ENCODE measurements at regions not wholly inside any gene's neighbourhood (a gene's known extent, or its start where the extent isn't known, plus 50 kb on each side); places are given as distances from the start of the nearest gene placed in this dataset.
"Not testable (repeated sequence)": the region's sequence is repeated elsewhere in the genome, so short reads cannot be mapped to it uniquely, and the experiment has no call there.

DNA sequence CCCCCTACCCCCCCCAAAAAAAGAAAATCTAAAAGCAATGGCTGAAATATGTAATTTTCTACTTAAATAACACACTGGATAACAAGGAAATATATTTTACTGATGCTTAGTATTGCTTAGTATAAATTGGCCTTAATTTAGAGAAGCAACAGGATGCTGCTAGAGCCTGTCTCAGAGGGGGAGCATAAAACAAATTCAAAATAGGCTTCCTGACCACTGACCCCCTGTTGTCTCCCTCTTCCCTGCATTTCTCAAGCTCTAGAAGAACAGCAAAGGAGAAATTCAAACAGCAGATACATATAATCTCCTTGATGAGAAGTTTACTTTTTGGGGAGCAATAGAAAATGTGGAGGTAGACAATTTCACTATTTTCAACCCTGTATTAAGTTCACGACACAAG lies 631.1 kb upstream of the GJE1 start:
- no peak for DNase-seq (ENCODE audit: low read depth in 2 of 2)

- no peak for DNase-seq (ENCODE audit: low read depth in 2 of 2)
Observed at GRCh38 chr6:141498977-141499376, 633.7 kb upstream of the GJE1 start.

DNA sequence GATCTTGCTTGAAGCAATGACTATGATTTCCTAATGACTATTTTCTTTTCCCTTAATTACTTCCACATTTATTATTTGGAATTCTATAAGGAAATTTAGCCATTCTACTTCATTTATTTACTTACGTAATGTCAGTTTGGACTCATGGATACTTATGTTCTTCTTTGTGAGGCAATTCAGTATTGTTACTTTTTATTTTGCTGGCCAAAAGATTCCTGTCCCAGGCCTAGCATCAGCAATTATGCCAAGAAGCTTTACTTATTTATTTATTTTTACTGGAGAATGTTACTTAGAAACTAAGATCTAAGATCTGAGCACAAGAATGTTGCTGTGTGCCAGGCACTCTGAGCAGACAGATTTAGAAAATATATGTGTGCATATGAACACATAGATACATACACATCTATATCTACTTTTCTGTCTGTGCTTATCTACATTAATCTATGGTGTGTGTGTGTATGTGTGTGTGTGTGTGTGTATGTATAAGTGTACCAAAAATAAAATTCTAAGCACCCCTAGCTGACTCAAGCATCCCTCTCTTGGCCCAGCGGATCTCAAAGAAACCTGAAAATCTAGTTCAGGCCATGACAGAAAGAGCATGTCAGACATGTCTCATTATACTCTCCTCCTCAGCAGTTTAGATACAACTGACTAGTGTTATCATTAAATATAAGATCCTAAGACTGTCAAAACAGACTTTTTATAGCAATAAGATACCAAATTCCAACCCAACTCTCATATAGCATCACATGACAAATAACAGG lies 640.0 kb upstream of the GJE1 start:
- DNase-seq (ENCODE audit: low read depth in 2 of 2), result no peak

DNA sequence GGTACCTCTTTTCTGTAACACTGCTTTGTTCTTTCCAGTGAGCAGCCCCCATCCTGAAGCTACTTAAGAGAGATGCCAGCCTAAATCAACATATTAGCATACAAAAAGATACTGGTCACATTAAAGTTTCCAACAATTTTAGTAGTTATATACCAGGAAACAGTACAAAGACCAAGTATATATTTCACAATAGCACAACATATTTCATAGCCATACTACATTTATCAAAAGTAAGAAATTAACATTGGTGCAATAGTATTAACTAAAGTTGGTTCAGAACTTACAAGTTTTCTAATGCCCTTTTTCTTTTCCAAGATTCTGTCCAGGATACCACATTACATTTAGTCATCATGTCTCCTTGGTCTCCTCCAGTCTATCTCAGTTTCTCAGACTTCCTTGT lies 641.0 kb upstream of the GJE1 start:
- DNase-seq (ENCODE audit: low read depth in 2 of 2), result no peak

DNA sequence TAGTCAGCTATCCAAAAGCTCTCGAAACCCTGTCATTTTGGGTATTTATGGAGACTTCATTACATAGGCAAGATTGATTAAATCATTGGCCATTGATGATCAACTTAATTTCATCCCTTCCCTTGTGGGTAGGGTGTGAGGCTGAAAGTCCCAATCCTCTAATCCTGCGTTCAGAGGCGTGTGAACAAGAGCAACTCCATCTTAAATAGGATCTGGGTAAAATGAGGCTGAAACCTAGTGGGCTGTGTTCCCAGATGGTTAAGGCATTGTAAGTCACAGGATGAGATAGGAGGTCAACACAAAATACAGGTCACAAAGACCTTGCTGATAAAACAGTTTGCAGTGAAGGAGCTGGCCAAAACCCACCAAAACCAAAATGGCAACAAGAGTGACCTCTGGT lies 641.7 kb upstream of the GJE1 start:
- no peak for DNase-seq (ENCODE audit: low read depth in 2 of 2)

DNA sequence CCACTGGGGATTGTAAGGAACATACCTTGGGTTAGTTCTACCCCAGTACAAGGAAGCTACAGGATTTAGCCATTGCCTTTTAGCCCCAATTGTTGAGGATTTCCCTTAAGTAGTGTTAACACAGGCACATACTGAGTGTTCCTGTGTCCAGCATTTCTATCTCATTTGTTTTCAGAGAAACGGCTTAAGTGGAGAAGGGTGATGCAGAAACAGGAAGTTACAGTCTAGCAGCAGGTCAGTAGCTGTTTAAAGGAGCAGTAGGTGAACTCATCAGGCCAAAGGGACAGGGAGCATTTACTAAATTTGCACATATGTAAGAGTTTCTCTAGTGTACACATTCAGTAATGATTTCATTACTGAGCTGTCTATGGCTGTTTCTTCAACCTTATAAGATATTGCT lies 644.2 kb upstream of the GJE1 start:
- DNase-seq (ENCODE audit: low read depth in 2 of 2), result no peak

DNA sequence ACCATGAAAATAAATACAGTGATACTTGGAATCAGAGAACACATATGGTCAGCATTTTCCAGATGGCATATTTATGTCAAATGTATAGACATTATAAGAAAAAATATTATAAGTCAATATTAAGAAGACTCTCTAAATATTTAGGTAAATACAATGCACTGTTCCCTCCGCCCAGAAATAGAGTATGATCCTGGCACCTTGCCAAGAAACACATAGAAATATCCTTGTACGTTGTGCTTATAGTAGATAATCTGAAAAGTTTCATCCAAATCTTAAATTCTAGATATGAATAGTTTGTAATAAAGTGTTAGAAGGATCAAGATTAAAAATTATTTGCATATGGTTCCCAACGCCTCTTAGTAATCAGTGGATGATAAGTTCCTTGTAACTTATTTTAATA lies 645.8 kb upstream of the GJE1 start:
- no peak for DNase-seq (ENCODE audit: low read depth in 2 of 2)

- DNase-seq (ENCODE audit: low read depth in 2 of 2), result no peak
Observed at GRCh38 chr6:141484711-141485110, 648.0 kb upstream of the GJE1 start.

DNA sequence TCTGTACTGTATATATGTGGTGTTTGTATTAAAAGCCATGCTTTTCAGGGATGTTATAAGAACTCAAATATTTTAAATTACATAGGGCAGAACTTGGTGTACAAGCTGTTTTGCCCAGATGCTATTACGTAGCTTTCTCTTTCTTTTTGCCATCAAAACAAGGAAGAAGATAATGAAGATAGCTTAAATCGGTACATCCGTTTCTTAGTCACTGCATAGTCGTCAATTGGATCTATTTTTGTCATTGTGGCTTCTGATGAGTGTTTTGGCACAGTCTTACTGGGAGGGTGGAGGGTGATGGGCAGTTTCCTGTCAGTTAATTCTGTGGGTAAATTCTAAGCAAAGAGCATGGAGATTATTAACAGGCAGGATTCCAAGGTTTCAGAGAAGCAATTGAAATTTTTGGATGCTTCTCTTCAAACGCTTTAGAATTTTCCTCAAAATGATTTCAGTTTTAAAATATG lies 649.1 kb upstream of the GJE1 start:
- DNase-seq (ENCODE audit: low read depth in 2 of 2), result peak; percentile 11 to 25

GRCh38 chr6:141482796-141483597 lies 649.7 kb upstream of the GJE1 start:
- no peak for DNase-seq (ENCODE audit: low read depth in 2 of 2)

- no peak for DNase-seq (ENCODE audit: low read depth in 2 of 2)
Observed at GRCh38 chr6:141475259-141475658, 657.5 kb upstream of the GJE1 start.

DNA sequence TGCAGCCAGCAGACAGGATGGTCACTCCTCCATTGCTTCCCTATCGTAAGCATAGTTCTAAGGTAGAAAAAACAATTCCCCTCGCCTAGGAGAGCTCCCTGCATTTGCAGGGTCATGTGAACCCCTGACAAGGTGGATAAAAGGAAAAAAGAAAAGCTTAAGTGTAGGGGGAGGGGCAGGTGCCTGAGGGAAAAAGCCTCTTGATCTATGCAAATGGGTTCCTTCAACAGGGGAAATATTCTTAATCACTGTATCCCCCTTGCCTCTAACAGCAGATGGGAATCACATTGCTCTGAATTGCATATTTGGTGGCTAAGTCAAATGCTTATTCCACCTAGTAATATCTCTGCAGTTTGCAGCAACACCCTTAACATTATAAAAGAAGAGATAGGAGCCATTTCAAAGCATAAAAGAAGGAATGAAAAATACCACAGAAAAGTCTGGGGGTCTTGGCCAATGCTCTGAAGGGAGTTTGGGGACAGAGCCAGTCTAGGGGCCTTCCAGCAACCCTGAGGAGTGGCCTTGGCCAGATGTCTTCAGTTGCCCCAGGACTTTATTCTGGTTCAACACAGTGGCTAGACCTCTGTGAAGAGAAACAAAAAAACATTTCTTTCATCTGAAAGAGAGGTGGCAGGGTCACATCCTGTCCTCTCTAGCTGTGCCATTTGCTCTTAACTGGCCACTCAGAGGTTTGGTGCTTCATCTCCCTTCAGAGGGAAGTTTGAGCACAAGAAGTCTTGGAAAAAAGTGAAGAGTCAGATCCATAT lies 660.4 kb upstream of the GJE1 start:
- no peak for DNase-seq (ENCODE audit: low read depth in 2 of 2)

DNA sequence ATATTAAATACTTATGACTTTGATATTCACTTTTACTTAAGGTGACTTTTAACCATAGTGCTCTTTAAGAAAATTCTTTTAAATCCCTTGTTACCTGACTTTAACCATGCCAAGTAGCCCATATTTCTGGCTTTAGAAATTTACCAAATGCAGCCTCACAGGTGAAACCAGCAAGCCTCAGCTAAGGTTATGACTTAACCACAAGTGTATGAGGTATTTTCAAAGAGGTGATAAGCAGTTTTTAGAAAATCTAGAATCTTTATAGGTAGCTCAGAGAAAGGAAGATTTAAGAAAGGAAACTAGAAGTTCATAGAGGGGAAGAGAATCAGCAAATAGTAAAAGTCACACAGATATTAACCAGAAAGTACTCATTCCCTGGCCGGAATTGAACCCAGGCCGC lies 661.9 kb upstream of the GJE1 start:
- DNase-seq (ENCODE audit: low read depth in 2 of 2), result no peak

GRCh38 chr6:141467881-141468280 lies 664.8 kb upstream of the GJE1 start:
- no peak for DNase-seq (ENCODE audit: low read depth in 2 of 2)

DNA sequence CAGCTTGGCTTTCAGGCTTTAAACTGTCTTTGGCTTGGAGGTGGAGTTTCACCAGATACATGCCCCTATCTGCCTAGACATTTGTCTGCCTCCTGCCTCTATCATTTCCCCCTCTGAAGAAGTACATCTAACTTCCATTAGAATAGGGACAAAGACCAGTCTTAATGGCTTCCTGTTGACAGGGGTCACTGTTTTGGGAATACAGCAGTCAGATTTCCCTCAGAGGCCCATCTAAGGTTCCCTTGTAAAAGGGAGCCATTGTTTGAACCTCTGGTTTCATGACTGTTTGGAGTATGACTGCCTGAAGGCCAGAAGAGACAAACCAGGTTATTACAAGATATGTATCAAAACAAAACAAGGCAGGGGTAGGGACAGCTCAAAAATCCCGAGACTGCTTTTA lies 665.7 kb upstream of the GJE1 start:
- no peak for DNase-seq (ENCODE audit: low read depth in 2 of 2)

GRCh38 chr6:141464896-141465295 lies 667.8 kb upstream of the GJE1 start:
- no peak for DNase-seq (ENCODE audit: low read depth in 2 of 2)

- DNase-seq (ENCODE audit: low read depth in 2 of 2), result no peak
Observed at GRCh38 chr6:141464490-141464889, 668.2 kb upstream of the GJE1 start.

DNA sequence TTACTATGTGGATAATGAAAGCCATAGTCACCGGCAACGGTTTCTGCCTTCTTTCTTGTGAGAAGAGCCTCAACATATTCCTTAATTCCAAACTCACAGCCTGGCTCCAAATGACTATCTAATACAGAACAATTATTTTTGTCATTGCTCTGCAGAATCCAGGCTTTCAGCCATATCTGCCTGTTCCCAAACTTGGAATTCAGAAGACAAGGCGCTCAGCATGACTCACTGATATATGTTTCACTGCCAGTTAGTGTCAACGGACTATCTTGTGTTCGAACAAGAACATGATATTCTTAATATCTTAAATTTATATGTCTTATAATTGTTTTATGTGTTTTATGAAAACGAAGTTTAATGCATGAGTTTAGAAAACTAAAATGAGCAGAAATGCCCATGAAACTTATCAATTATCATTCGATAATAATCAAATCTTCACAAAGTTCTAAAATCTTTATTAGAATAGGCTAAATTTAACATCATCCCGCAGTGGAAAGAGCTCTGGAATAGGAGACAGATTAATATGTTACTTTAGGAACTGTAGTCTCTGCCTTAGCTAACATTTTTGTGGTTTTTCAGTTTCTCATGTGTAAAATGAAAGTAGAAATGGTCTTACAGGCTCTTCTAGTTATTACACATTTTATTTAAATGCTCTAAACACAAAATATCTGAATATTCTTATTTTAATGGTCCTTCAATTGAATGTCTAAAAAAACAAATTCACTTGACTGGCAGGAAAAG lies 669.3 kb upstream of the GJE1 start:
- DNase-seq (ENCODE audit: low read depth in 2 of 2), result no peak

DNA sequence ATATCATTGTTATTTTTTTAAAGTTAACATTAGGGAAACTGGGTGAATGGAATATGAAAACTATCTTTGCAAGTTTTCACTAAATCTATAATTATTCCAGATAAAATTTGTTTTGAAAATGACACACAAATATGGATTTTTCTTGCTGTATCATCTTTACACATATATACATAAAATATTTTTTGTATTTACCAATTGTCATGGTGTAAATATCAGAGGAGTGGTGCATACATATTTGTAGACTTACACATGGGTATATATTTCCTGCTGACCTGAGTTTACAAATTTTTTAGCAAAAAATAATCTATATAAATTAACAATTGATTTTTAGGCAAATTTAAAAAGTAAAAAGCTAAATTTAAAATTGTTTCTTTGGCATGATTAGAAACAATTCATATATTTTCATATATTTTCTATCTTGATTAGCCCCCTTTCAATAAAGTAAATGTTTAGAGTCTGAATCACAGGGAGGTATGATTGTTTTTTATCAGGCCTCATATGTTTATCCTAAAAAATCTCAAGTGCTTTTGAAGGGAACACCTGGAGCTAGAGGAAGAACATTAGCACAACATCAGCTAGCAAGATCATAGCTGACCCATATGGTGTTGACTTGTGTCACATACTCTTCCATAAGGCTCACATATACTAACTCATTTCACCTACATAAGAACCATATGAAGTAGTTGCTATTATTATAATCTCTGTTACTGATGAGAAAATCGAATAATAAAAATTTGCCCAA lies 671.8 kb upstream of the GJE1 start:
- no peak for DNase-seq (ENCODE audit: low read depth in 2 of 2)

- DNase-seq (ENCODE audit: low read depth in 2 of 2), result not testable (repeated sequence)
Observed at GRCh38 chr6:141460245-141460644, 672.5 kb upstream of the GJE1 start.

- not testable (repeated sequence) for DNase-seq (ENCODE audit: low read depth in 2 of 2)
Observed at GRCh38 chr6:141457984-141458383, 674.7 kb upstream of the GJE1 start.
